ENCODE measurements at regions not wholly inside any gene's neighbourhood (a gene's known extent, or its start where the extent isn't known, plus 50 kb on each side); places are given as distances from the start of the nearest gene placed in this dataset.
"Not testable (repeated sequence)": the region's sequence is repeated elsewhere in the genome, so short reads cannot be mapped to it uniquely, and the experiment has no call there.

- not testable (repeated sequence) for TF ChIP-seq CTCF, EP300, POLR2A (IDR thresholded peaks at IDR 0.05)
Measured at GRCh38 chr12:83499894-83500293, 813.2 kb downstream of the TMTC2 start.
